WTC11 (cell line): ENCODE measurements at regions not wholly inside any gene's neighbourhood (a gene's known extent, or its start where the extent isn't known, plus 50 kb on each side); places are given as distances from the start of the nearest gene placed in this dataset.

Source experiments
- CREB1 ChIP-seq: sonication (generic); formaldehyde crosslinking; IDR thresholded peaks from 2 replicates; pipeline ENCODE4 v1.8.0; 2023; ENCODE audit warnings: mild to moderate bottlenecking, missing genetic modification reagents
- CTCF ChIP-seq: fragments of 200-600 bp; IDR thresholded peaks from 2 replicates; pipeline ENCODE4 v1.8.0; 2022; ENCODE audit warnings: antibody characterized with exemption
- E2F4 ChIP-seq: sonication (generic); formaldehyde crosslinking; IDR thresholded peaks from 2 replicates; pipeline ENCODE4 v1.8.1; 2022; ENCODE audit warnings: low read depth, mild to moderate bottlenecking, moderate library complexity, missing genetic modification reagents, borderline replicate concordance
- MAX ChIP-seq: sonication (generic); formaldehyde crosslinking; IDR thresholded peaks from 2 replicates; pipeline ENCODE4 v1.8.0; 2022; ENCODE audit warnings: mild to moderate bottlenecking, missing genetic modification reagents
- NR2C2 ChIP-seq: sonication (generic); formaldehyde crosslinking; IDR thresholded peaks from 2 replicates; pipeline ENCODE4 v1.8.0; 2022; ENCODE audit warnings: mild to moderate bottlenecking, missing genetic modification reagents

- TF ChIP-seq MAX, result no peak
- TF ChIP-seq NR2C2, result no peak
- no peak for TF ChIP-seq E2F4
- no peak for TF ChIP-seq CREB1 (CRISPR knock-in tag)
- TF ChIP-seq CTCF, result no peak
These were observed 115.8 kb upstream of the ZRANB2 start for GRCh38 chr1:71196685-71197084.
